HepG2 (cell line): ENCODE measurements at regions not wholly inside any gene's neighbourhood (a gene's known extent, or its start where the extent isn't known, plus 50 kb on each side); places are given as distances from the start of the nearest gene placed in this dataset.

ENCODE experiments used
- ATAC-seq: fragments of 200-7000 bp; cut with Tn5 transposase; 3 replicates; pipeline ENCODE4 v1.9.1; 2020; ENCODE audit warnings: mild to moderate bottlenecking, moderate library complexity
- BruUV-seq: library from RNA; stranded (reverse); fragments of 400-500 nt; replicated peaks from 2 replicates; lab custom pipeline; 2021; lab: Mats Ljungman, UMichigan
- CTCF ChIA-PET: fragments of 300-600 bp; formaldehyde crosslinking; extraction: SDS; loops from one replicate; lab custom pipeline; 2021; ENCODE audit warnings: low total read pairs, inconsistent platforms, low intra/inter-chr PET ratio; lab: Yijun Ruan, JAX
- POLR2A ChIA-PET: fragments of 350-600 bp; sonication (Branson Sonifier 250); formaldehyde crosslinking; loops from one replicate; lab custom pipeline; 2020; ENCODE audit warnings: antibody characterized with exemption, inconsistent platforms; lab: Yijun Ruan, JAX
- DNase-seq: peaks from one replicate; pipeline ENCODE4 v3.0.0-alpha.2; 2015; ENCODE audit warnings: low spot score
- FAIRE-seq: peaks from 3 replicates; lab custom pipeline; 2011; peaks lifted over from hg19 to GRCh38; lab: Jason Lieb, UNC
- H2AFZ ChIP-seq: one replicate; pipeline ENCODE4 v1.6.1; 2011; ENCODE audit warnings: low read length, inconsistent platforms
- H3K27ac ChIP-seq: fragments of 300-600 bp; 3 replicates; pipeline ENCODE4 v1.8.0; 2011; ENCODE audit warnings: mixed run types, mild to moderate bottlenecking, mixed read lengths, low read length, inconsistent platforms; ENCODE audit not compliant: insufficient read depth; ENCODE audit errors: extremely low read length
- H3K27me3 ChIP-seq, 2 experiments: fragments of 200-600 bp in 1 of 2; 2 replicates in 1 of 2; 3 replicates in 1 of 2; pipeline versions ENCODE4 v1.6.0 to v1.8.0; 2011; ENCODE audit warnings: low read length in 2 of 2, mild to moderate bottlenecking in 2 of 2, moderate library complexity in 2 of 2, inconsistent platforms in 1 of 2; ENCODE audit not compliant: insufficient read depth in 2 of 2, control insufficient read depth in 1 of 2
- H3K36me3 ChIP-seq, 2 experiments: fragments of 200-600 bp in 1 of 2; replicated peaks in 1 of 2; 2 replicates in 1 of 2; 3 replicates in 1 of 2; pipeline versions ENCODE4 v1.5.1 to v1.8.0; 2011; ENCODE audit warnings: low read length in 2 of 2, inconsistent platforms in 1 of 2; ENCODE audit not compliant: insufficient read depth in 2 of 2, control insufficient read depth in 1 of 2
- H3K4me1 ChIP-seq: 2 replicates; pipeline ENCODE4 v1.5.1; 2012; ENCODE audit warnings: low read length, inconsistent platforms; ENCODE audit not compliant: insufficient read depth
- H3K4me2 ChIP-seq: 2 replicates; pipeline ENCODE4 v1.6.0; 2011; ENCODE audit warnings: low read depth, low read length, inconsistent platforms
- H3K4me3 ChIP-seq, 3 experiments: fragments of 200-600 bp in 1 of 3; sonication (generic), shearing (Covaris generic) in 1 of 3; replicated peaks in 1 of 3; 2 replicates each; pipeline ENCODE4 v1.5.1; 2011 to 2016; ENCODE audit warnings: low read length in 3 of 3, inconsistent platforms in 2 of 3, low read depth in 2 of 3, mild to moderate bottlenecking in 2 of 3, control low read depth in 1 of 3, mixed read lengths in 1 of 3; ENCODE audit not compliant: insufficient read depth in 1 of 3
- H3K79me2 ChIP-seq: one replicate; pipeline ENCODE4 v1.6.1; 2011; ENCODE audit warnings: low read length, inconsistent platforms; ENCODE audit not compliant: insufficient read depth
- H3K9ac ChIP-seq: 2 replicates; pipeline ENCODE4 v1.6.0; 2011; ENCODE audit warnings: mild to moderate bottlenecking, low read depth, low read length, inconsistent platforms; ENCODE audit not compliant: insufficient read depth
- H3K9me3 ChIP-seq: 2 replicates; pipeline ENCODE4 v1.5.1; 2012; ENCODE audit warnings: mild to moderate bottlenecking, low read length
- H4K20me1 ChIP-seq: 2 replicates; pipeline ENCODE4 v1.6.0; 2011; ENCODE audit warnings: inconsistent platforms, mild to moderate bottlenecking, low read length, moderate library complexity; ENCODE audit not compliant: insufficient read depth
- CEBPZ ChIP-seq: IDR thresholded peaks from 2 replicates; pipeline ENCODE4 v1.6.1; 2012; ENCODE audit warnings: low read length, improper control_type of control experiment
- FLYWCH1 ChIP-seq: sonication (generic); formaldehyde crosslinking; IDR thresholded peaks from 2 replicates; pipeline ENCODE4 v1.8.1; 2023; ENCODE audit warnings: mild to moderate bottlenecking, missing genetic modification reagents
- GPN1 ChIP-seq: sonication (generic); formaldehyde crosslinking; IDR thresholded peaks from 2 replicates; pipeline ENCODE4 v1.5.1; 2020; ENCODE audit warnings: missing genetic modification reagents, borderline replicate concordance
- HMGXB3 ChIP-seq: sonication (generic); formaldehyde crosslinking; IDR thresholded peaks from 2 replicates; pipeline ENCODE4 v1.4.0; 2020; ENCODE audit warnings: missing genetic modification reagents, borderline replicate concordance
- NFKBIZ ChIP-seq: IDR thresholded peaks from 2 replicates; pipeline ENCODE4 v1.6.1; 2018; ENCODE audit warnings: missing genetic modification reagents, missing compliant biosample characterization
- PAWR ChIP-seq: sonication (generic); formaldehyde crosslinking; IDR thresholded peaks from 2 replicates; pipeline ENCODE4 v1.4.0; 2020; ENCODE audit warnings: missing genetic modification reagents, mild to moderate bottlenecking, borderline replicate concordance
- TEAD3 ChIP-seq: optimal IDR thresholded peaks from 2 replicates; pipeline ENCODE3; 2016; ENCODE audit warnings: borderline replicate concordance
- ZKSCAN1 ChIP-seq: fragments of 150-350 bp; IDR thresholded peaks from 2 replicates; pipeline ENCODE4 v1.6.1; 2014; ENCODE audit warnings: low read length
- ZNF136 ChIP-seq: sonication (generic); formaldehyde crosslinking; IDR thresholded peaks from 2 replicates; pipeline ENCODE4 v1.8.1; 2022; ENCODE audit warnings: low read depth, mild to moderate bottlenecking, moderate library complexity, missing genetic modification reagents
- ZNF20 ChIP-seq: sonication (generic); formaldehyde crosslinking; IDR thresholded peaks from 2 replicates; pipeline ENCODE4 v1.4.0; 2020; ENCODE audit warnings: mild to moderate bottlenecking, moderate library complexity, missing genetic modification reagents
- ZNF329 ChIP-seq: sonication (generic); formaldehyde crosslinking; IDR thresholded peaks from 2 replicates; pipeline ENCODE4 v1.9.0; 2021; ENCODE audit warnings: low read depth, mild to moderate bottlenecking, missing genetic modification reagents
- WGBS: methylation state at CpG from one replicate; pipeline ENCODE4 v1.1.6; 2017; ENCODE audit warnings: low lambda C conversion rate; 5-methylcytosine and 5-hydroxymethylcytosine counted together
- in situ Hi-C: cut with HindIII; loops from 2 replicates; pipeline ENCODE4 v1.10.0; 2017; ENCODE audit warnings: low pct_unique_long_range_greater_than_20kb; ENCODE audit not compliant: extremely low pct_ligation_motif_present
- intact Hi-C: fragments of 100-400 bp; cut with micrococcal nuclease; formaldehyde crosslinking; loops from one replicate; pipeline ENCODE4 v1.10.0; 2022; ENCODE audit not compliant: unreplicated experiment

GRCh38 chr4:25550376-25551030, 105.1 kb upstream of the SLC34A2 start:
- no TSS peak for BruUV-seq
- no peak for ATAC-seq
- H3K4me3 ChIP-seq, result no peak overlapping the region
- CTCF ChIA-PET, result no interaction called here
- no peak for DNase-seq
- in situ Hi-C loops, result no loop called here
- H3K27ac ChIP-seq, result no peak overlapping the region
- no peak overlapping the region for H3K4me2 ChIP-seq
- intact Hi-C loops, result no loop called here
- POLR2A ChIA-PET, result no interaction called here
- no peak overlapping the region for H3K9ac ChIP-seq
- no peaks in the 10 kb centered on the region for H3K27me3 ChIP-seq
- FAIRE-seq, result no peak
- H4K20me1 ChIP-seq, result no peaks in the 10 kb centered on the region
- no peaks in the 10 kb centered on the region for H3K36me3 ChIP-seq
- whole genome bisulfite sequencing, result 52% methylated on average over 5 of the region's 5 CpGs
- H3K79me2 ChIP-seq, result no peaks in the 10 kb centered on the region
- H2AFZ ChIP-seq, result no peak overlapping the region
- TF ChIP-seq FLYWCH1, result no peak
- TF ChIP-seq ZNF20 (CRISPR knock-in tag), result no peak
- TF ChIP-seq ZNF329 (CRISPR knock-in tag), result no peak
- TF ChIP-seq NFKBIZ (CRISPR knock-in tag), result no peak
- no peak for TF ChIP-seq HMGXB3 (CRISPR knock-in tag)
- TF ChIP-seq CEBPZ, result no peak
- no peak for TF ChIP-seq ZKSCAN1
- TF ChIP-seq ZNF136 (CRISPR knock-in tag), result no peak
- TF ChIP-seq GPN1 (CRISPR knock-in tag), result no peak
- TF ChIP-seq TEAD3, result no peak
- TF ChIP-seq PAWR (CRISPR knock-in tag), result no peak
- no peaks in the 10 kb centered on the region for H3K9me3 ChIP-seq
- no peaks in the 10 kb centered on the region for H3K4me1 ChIP-seq
